Stimulated activated naive CD4-positive, alpha-beta T cell treated with Interleukin-2 at 50 U/mL for 16 hours (primary cell): ENCODE measurements at regions not wholly inside any gene's neighbourhood (a gene's known extent, or its start where the extent isn't known, plus 50 kb on each side); places are given as distances from the start of the nearest gene placed in this dataset.
"Not testable (repeated sequence)": the region's sequence is repeated elsewhere in the genome, so short reads cannot be mapped to it uniquely, and the experiment has no call there.

Experiments used
- DNase-seq: peaks from one replicate; lab custom pipeline; 2025; lab: John Stamatoyannopoulos, UW

DNA sequence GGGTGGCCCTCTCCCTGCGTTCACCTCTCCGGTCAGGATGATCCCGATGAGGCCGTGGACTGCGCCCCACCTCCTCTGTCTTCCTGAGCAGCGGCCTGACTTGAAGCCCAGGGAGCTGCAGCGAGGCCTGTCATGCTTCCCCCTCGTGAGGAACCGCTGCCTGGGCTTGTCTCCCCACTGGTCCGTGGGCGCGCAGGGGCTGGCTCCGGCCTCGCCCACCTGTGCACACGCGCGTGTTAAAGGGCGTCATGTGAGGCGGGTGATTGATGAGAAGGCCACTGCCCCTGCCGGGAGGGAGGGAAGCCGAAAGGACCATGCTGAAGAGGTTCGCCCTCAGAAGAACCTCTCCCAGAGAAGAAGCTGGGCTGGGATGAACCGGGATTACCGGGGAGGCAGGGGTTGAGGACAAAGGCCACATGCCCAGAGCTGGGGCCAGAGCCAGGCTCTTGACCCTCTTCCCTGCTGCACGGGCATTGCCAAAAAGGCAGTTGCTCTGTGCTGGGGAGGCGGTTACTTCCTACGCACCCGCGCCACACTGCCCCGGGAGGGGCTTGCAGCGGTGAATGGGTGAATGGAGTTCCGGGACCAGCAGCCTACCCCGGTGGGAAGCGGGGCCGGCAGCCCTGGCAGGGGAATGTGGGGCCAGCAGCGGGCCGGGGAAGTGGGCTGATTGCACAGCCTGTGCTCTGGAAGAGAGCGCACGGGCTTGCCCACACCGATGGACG, 85.9 kb upstream of the GSE1 start:
- no peak for DNase-seq

DNA sequence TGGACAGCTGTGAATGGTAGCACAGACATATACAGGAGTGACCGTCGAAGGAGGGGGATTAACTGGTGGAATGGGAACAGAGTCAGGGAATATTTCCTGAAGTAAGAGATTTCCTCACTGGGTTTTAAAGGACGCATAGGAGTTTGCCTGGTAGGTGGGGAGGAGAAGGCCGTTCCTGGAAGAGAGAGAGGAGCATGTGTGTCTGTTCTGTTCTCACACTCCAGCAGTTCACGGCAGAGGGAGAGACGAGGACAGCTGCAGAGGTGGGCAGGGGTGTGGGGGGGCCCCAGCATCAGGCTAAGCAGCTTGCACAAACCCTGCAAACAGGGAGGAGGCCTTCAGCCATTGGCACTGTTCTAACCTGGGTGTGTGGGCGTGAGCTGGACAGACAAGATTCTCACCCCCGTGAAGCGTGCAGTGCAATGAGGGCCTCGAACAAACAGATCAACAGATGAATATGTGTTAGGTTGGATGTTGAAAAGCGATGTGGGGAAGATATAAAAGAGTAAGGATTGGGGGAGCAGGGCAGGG, 85.3 kb upstream of the GSE1 start:
- no peak for DNase-seq

DNA sequence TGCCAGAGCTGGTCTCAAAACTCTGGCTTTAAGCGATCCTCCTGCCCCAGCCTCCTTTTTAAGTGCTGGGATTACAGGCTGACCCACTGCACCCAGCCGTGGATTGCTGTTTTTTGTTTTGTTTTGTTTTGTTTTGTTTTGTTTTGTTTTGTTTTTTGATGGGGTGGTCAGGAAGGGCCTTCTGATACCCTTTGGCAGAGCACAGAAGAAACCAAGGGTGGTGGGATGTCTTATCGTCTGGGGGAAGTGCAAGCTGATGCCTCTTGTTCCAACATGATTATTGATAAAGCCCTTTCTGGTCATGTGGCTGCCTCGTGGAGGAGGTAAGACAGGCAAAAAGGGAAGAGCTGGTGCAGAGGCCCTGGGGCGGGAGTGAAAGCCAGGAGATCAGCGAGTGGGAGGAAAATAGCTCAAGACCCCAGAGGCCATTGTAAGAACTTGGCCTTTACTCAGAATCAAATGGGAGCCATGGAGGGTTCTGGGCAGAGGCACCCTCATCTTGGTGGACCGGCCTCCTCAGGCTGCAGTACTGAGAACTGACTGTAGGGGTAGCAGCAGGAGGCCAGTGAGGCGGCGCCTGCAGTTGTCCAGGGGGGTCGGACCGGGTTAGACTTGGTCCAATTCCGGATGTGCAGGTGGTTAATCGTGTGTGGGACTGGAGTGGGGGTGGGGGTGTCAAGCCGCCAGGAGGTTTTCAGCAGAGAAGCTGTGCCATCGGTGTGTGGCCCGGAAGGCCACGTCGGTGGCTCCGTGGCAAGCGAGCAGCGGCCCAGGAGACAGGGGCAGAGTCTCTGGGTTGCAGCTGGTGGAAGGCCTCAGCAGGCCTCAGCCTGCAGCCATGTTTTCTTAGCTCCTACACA, 84.4 kb upstream of the GSE1 start:
- DNase-seq = no peak

DNA sequence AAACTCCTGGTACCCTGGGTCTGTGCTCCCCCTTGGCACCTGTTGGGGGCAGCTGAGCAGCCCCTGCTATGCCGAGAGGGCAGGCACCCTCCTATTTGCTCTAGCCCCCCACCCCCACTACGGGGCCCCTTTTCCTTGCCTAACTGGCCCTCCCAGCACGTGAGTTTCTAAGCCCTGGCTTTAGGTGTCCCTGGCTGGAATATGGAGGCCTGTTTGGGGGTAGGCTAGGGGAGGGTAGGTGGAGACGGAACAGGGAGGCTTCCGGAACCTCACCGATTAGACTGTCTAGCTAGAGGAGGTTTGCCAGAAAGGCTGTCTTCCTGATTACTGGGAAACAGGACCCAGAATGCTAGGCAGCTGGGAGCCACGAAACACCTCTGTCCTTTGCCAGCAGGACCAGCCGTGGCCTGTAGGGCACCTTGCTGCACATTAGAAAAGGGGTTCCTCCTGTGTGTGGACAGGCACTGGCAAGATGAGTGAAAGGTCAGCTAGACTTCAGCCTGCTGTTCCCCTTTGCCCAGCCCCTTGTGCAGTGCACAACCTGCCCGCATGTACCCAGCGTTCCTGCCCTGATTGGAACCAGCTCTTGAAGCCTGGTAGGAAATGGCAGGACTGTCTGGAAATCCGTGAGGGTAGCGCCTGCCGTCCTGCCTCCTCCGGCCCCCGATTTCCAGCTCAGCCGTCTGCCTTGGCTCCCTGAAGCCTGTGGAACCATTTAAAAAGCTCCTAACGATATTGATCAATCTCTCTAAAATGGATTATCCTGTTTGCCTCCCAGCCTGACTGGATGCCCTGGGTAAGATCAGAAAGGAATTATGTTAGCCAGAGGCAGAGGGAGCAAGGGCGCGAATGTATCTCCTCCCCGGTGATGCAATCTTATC, 83.4 kb upstream of the GSE1 start:
- DNase-seq = no peak

DNA sequence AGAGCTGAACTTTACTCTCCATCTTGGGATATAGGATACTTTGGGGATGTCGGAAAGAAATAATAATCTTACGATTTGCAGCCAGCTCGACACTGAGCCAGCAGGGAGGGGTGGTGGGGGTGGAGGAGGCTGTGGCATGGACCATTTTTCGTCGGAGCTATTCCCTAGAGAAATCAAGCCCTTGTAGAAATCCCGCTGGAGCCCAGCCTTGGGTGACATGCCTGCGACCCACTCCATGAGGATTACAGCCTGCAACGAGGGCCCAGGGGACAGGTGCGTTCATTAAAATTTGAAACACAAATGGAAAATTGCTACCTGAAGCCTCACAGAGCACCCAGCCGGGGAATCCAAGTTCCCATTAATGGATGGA, 82.8 kb upstream of the GSE1 start:
- no peak for DNase-seq

DNA sequence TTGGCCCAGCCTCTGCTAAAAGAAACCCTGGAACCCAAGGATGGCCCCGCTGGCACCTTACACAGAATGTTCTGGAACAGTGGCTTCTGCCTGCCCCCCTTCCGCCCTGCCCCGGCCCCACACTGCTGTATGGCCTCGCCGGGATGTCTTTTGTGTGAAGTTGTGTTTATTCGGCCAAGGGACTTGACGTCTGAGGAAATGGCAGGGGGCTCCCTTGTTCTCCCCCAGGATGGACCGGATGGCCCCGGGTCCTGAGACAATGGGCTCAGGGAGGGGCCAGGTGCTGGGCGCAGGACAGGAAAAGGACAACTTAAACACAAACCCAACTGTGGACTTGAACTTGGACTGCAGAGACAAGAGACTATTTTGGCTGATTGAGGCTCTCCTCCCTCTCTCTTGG, 81.6 kb upstream of the GSE1 start:
- DNase-seq = no peak

DNA sequence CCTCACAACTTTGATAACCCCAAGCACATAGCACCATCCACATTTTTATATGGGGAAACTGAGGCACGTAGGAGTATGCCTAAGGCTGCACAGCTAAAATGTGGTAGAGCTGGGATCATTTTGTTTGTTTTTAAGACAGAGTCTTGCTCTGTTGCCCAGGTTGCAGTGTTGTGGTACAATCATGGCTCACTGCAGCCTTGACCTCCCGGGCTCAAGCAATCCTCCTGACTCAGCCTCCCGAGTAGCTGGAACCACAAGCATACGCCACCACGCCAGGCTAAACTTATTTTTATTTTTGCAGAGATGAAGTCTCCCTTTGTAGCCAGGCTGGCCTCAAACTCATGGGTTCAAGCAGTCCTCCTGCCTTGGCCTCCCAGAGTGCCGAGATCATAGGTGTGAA, 81.0 kb upstream of the GSE1 start:
- no peak for DNase-seq

DNA sequence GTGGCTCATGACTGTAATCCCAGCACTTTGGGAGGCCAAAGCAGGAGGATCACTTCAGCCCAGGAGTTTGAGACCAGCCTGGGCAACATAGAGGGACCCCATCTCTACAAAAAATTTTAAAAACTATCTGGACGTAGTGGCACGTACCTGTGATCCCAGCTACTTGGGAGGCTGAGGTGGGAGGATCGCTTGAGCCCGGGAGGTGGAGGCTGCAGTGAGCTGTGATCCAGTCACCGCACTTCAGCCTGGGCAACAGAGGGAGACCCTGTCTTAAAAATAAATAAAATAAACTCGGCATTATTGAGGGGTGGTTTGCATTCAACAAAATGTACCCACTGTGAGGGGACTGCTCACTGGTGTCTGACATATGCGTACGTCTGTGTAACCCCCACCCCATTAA, 79.5 kb upstream of the GSE1 start:
- DNase-seq = not testable (repeated sequence)

DNA sequence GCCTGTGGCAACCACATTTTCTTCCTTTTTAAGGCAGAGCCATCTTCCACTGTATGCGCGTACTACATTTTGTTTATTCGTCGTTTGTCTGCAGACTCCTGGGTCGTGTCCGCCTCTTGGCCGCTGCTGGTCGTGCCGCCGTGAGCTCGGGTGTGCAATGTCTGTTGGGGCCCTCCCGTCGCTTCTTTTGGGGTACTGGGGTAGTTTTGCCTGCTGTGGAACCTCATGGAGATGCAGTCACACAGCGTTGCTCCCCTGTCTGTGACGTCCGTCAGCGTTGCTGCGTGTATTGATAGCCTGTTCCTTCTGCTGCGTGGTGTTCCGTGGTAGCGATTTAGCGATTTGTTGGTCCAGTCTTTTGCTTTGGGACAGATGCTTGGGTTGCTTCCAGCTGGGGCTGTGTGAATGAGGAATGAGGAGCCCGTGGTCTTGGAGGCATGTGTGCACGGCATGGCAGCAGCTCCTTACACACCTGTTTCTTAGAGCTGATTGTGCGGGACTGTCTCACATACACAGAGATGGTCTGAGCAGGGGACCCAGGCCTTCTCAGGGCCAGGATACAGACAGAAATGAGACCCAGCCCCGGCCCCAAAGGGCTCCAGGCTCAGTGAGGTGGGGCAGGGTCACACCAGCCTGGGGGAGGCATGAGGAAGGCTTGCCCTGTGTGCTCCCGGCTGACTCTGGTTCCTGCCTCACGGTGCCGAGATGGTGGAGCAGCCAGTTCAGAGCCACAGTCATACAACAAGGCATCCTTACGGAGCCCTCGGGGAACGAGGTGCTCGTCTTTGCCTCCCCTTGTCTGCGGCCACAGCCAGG, 78.4 kb upstream of the GSE1 start:
- no peak for DNase-seq

DNA sequence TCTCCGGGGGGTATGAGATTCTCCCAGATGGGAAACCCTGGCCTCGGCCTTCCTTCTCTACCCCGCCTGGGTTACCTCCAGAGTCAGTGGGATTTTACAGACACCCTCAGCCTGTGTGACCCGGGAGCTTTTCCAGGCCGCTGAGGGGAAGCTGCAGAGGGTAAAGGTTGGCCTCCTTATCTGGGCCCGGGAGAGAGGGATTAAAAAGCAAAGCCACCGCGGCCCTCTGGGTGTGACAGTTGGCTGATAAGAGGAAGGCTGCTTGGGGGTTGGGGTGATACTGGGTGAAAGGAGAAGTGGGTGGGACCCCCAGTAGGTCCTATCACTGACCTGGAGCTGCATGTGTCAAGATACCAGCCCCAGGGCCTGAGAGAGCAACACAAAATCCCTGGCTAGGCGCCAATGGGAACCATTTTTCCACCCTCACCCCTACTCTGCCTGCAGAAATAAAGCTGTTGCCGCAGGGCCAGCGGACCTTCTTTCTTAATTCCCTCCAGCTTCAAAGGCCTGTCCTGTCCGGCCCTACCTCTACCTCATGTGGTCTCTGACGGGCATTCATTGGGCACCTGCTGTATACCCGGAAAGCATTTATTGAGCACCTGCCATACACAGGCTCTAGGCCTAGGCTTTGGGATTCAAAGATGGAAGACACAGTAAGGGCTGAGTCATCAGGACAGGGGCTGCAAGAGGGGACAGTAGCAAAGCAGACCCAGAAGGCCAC, 77.6 kb upstream of the GSE1 start:
- DNase-seq = no peak

DNA sequence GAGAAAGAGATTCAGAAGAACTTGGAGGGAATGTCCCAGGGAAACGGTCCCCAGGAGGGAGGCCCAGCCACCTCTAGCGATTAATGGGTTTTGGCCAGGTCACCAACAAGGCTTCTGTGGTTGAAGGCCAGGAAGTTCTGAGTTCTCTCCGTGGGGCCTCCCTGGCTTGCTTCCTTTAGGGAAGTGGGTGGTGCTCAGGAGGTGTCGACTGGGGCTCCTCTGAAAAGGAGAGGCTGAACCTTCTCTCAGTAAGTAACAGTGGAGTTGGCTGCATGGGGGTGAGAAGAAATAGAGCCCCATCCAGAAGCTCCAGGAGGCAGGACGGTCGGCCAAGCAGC, 77.1 kb upstream of the GSE1 start:
- DNase-seq = no peak

DNA sequence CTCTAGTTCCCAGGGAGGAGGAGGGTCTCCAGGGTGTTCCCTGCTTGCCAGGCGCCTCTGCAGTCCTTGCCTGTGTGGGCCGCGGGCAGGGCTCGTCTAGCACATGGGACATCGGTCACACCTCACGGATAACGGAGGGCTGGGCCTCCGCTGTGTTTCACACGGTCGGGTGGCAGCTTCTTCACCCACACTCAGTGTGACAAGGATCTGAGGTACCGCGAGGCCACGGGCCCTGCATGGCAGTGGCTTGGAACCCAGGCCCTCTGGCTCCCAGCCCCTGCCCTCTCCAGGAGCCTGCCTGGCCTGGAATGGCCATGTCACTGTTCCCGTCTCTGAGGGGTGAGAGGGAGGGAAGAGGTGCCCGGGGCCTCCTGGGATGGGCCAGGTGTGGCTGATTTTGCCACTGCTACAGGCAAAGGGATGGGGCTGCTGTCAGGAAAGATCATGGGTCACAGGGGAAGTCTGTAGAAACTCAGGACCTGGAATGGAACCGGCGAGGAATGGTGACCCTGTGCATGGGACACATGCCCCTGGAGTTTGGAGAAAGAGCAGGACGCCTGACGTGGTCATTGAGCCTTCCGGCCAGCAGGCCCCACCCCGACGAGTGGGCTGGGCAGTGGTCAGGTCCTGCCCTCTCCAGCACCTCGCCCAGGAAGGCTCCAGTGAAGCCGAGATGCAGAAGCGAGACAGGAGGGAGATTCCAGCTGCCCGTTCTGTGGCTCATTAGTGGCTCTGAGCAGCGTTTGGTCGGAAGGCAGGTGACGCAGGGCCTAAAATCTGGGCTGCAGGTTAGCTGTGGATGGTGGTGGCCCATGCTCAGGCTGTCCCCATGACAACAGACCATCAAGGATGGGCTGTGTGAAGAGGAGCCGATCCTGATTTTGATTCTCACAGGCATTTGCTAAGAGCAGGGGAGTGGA, 76.5 kb upstream of the GSE1 start:
- no peak for DNase-seq

DNA sequence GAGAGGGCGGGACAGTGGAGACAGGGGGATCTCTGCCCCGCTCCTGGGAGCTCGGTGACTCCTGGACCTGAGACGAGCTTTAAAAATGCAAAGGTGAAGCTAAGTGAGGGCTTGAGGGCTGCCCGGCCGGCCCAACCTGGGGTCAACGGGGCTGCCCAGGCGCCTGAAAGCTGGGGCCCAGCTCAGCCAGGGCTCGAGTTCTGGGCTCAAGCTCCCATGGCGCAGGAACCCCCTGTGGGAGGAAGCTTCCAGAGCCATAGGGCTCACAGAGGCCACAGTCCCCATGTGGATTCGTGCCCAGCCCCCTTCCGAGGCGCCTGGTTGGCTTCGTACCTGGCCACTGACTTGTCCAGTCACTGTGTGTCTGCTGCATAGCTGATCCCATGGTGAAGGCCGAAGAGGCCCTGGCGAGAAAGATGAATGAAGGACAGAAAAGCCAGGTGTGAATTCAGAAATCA, 75.8 kb upstream of the GSE1 start:
- no peak for DNase-seq

DNA sequence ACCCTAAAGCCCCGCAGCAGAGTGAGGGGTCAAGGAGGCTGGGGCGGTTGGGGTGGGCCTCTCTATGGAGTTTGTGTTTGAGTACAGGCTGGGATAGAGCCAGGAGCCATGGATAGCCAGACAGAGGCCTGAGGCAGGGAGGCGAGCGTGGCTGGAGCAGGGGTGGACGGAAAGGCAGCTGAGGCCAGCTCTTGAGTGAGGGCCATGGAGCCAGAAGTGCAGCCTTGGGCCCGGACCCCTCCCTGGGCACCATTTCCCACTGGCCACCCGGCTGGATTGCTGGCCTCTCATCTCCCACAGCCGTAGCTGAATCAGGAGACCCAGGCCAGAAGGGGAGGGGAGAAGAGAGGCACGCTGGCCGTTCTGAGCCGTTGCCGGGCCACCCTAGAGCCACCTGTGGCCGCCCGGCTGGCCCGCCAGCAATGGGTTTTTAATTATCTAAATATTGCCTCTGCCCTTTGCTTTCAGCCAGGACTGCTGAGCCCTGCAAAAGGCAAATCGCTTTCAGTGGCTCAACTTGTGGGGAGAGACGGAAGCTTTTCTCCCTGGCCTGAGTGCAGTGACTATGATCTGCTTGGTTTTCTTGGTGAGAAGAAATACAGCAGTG, 75.2 kb upstream of the GSE1 start:
- DNase-seq = no peak

DNA sequence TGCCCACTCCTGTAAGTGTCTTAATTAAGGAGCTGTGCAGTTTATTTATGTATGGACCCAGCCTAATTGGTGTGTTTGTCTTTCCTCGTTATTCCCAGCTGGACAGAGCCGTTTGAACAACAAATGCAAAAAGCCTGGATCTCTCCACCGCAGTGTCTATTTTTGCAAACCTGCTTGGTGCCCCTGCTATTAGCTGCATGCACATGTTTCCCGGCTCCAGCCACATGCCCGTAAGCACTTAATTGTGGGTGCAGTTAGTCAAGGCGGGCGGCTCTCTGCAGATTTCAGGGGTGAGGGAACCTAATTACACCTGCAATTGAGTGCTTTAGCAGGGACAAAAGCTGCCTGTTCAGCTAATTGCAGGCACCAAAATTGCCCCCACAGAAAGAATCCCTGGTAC, 74.0 kb upstream of the GSE1 start:
- no peak for DNase-seq

DNA sequence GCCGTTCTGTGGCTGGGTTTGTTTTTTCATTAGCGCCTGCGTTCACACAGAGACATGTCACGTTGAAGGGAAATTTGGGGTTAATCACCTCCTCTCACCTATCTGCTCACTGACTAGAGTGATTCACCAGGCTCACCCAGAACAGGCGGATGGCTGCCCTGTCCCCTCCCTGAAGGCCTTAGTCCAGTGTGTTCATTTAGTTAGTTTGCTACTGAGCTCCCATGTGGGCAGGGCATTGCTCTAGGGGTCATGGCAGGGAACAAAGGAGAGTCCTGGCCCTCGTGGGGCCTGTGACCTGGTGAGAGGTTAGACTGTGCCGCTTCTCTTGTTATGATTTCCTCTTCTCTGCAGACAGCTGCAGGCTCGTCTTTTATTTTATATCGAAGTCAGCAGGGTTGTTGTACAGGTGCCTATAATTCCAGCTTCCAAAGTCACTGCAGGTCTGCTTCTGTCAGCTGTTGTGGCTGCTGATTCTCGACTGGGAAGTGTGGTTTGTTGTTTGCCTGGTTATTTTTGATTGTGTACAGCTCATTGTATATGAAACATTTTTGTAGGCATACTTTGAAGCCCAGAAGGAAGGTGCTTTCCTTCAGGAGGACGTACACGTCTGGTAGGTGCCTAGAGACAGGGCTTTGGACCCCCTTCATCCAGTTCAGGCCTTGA, 73.4 kb upstream of the GSE1 start:
- DNase-seq = no peak

DNA sequence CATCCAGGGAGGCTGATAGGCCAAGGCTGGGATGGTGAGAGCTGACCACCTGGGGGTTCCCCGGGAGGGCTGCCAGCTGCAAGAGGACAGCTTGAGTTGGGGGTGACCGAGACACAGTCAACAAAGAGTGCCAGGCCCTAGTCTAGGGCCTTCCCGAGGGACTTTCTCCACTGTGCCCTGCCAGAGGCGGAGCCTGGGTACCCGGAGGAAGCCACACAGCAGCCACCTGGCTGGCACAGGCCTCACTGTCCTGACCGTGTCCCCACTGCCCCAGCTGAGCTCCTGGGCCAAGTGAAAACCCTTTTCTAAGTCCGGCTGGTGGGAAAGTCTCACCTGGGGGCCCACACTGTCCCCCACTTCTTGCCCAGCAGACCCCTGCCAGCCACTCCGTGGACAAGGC, 71.9 kb upstream of the GSE1 start:
- no peak for DNase-seq

DNA sequence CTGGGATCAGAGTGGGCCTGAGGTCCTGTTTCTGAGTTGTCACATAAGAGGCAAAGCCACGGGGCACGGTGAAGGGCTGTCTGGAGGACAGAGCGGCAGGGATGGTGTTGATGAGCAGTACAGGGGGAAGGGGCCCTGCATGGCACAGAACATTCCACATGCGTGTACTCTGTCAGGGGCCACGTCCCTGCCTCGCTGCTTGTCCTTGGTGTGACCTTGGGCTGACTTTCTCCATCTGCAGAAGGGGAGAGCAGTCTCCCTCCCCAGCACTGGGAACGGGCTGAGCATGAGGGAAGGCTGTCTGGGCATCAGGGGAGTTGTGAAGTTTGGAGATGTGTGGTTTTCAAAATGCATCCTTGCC, 71.5 kb upstream of the GSE1 start:
- no peak for DNase-seq
